Spleen (tissue), 11 donors: ENCODE measurements at regions not wholly inside any gene's neighbourhood (a gene's known extent, or its start where the extent isn't known, plus 50 kb on each side); places are given as distances from the start of the nearest gene placed in this dataset.
A peak's percentile ranks its signal among the peaks of the same experiment; 100 is the strongest.

Experiments
- DNase-seq: peaks from one replicate; pipeline ENCODE4 v3.0.0-alpha.2; 2020
- H3K27ac ChIP-seq, 8 donors: fragments of 200-600 bp; sonication (generic) in 7 of 8; 1 replicate in 4 of 8; 2 replicates in 4 of 8; pipeline versions ENCODE4 v1.5.0 to v1.8.0; 2016 to 2021; ENCODE audit warnings: inconsistent platforms in 4 of 8, mild to moderate bottlenecking in 4 of 8, moderate library complexity in 1 of 8
- H3K27me3 ChIP-seq, 7 donors: fragments of 200-600 bp; sonication (generic) in 6 of 7; replicated peaks in 1 of 7; 1 replicate in 4 of 7; 2 replicates in 3 of 7; pipeline versions ENCODE4 v1.5.0 to v1.8.0; 2016 to 2021; ENCODE audit warnings: inconsistent platforms in 3 of 7, mild to moderate bottlenecking in 1 of 7
- H3K36me3 ChIP-seq, 6 donors: fragments of 200-600 bp; sonication (generic) in 5 of 6; 1 replicate in 4 of 6; 2 replicates in 2 of 6; pipeline versions ENCODE4 v1.5.0 to v1.8.0; 2016 to 2021; ENCODE audit warnings: inconsistent platforms in 2 of 6
- H3K4me1 ChIP-seq, 6 donors: fragments of 200-600 bp; sonication (generic) in 5 of 6; 1 replicate in 3 of 6; 2 replicates in 3 of 6; pipeline versions ENCODE4 v1.5.0 to v1.8.0; 2016 to 2021; ENCODE audit warnings: inconsistent platforms in 3 of 6
- H3K4me3 ChIP-seq, 8 donors: fragments of 200-600 bp; sonication (generic) in 7 of 8; 1 replicate in 4 of 8; 2 replicates in 4 of 8; pipeline versions ENCODE4 v1.5.0 to v1.8.0; 2016 to 2021; ENCODE audit warnings: inconsistent platforms in 4 of 8, mild to moderate bottlenecking in 4 of 8, moderate library complexity in 2 of 8
- H3K9me3 ChIP-seq, 8 donors: fragments of 200-600 bp; sonication (generic) in 7 of 8; 1 replicate in 4 of 8; 2 replicates in 4 of 8; pipeline versions ENCODE4 v1.5.0 to v1.8.0; 2016 to 2021; ENCODE audit warnings: inconsistent platforms in 4 of 8
- CTCF ChIP-seq, 11 experiments: fragments of 200-600 bp in 7 of 11; fragments of 450-650 bp in 4 of 11; sonication (generic) in 4 of 11; IDR thresholded peaks in 8 of 11; conservative IDR thresholded peaks in 3 of 11; 1 replicate in 7 of 11; 2 replicates in 4 of 11; pipeline versions ENCODE4 v1.4.0 to v1.8.0; 2016 to 2021; ENCODE audit warnings: antibody characterized with exemption in 11 of 11, inconsistent platforms in 4 of 11, mild to moderate bottlenecking in 1 of 11
- POLR2A ChIP-seq, 3 donors: fragments of 450-650 bp; IDR thresholded peaks; one replicate each; pipeline ENCODE4 v1.5.1; 2017; ENCODE audit warnings: antibody characterized with exemption in 3 of 3, mild to moderate bottlenecking in 1 of 3
- POLR2AphosphoS5 ChIP-seq, 3 donors: sonication (generic); formaldehyde crosslinking; IDR thresholded peaks; one replicate each; pipeline ENCODE4 v1.5.1; 2017; ENCODE audit warnings: antibody characterized with exemption in 3 of 3
- WGBS, 5 donors: extraction: QIAGEN DNeasy Blood & Tissue Kit in 3 of 5; methylation state at CpG; one replicate each; pipeline versions ENCODE4 v1.1.5 to v1.1.7; 2013 to 2018; 5-methylcytosine and 5-hydroxymethylcytosine counted together
- intact Hi-C: fragments of 100-400 bp; cut with DNase I; formaldehyde crosslinking; loops from one replicate; pipeline ENCODE4 v1.15.0; 2023; ENCODE audit warnings: low total_unique reads
- donor health status: healthy with polysubstance abuse.
- donor health status: DM: no; HTN: no; CAD: no; lungs with moderate emphysema.
- donor health status: DM: no; HTN: no; CAD: no.
- donor health status: Bipolar disorder and iron deficiency.
- donor health status: healthy.
- donor health status: DM: no; HTN: no; CAD: no.
- donor health status: DM: yes; HTN: yes; CAD: no.

- Histone ChIP-seq H3K27ac (no peak overlapping the region), H3K4me1 (no peaks in the 10 kb centered on the region), H3K4me3 (no peak overlapping the region), H3K9me3 (no peaks in the 10 kb centered on the region), H3K27me3 (peaks cover 0 to 5% (median 0%) of the 10 kb centered on the region in 7 donors), H3K36me3 (no peaks in the 10 kb centered on the region)
- intact Hi-C loops: loop anchor here (10.0 kb wide), 1 partner anchor 230 kb away; no protein-coding TSS in a partner anchor
- WGBS, 5 donors: 70 to 100% (median 82%) methylated on average over 4 to 6 of the region's 6 CpGs
- TF ChIP-seq POLR2AphosphoS5 (IDR thresholded peaks at IDR 0.05) (no peak), CTCF (IDR thresholded peaks at IDR 0.05 in 8 of 11, conservative IDR thresholded peaks at IDR 0.05 in 3 of 11) (no peak), POLR2A (IDR thresholded peaks at IDR 0.05) (no peak)
- no peak for DNase-seq
Observed at GRCh38 chr20:22455259-22455658, 129.1 kb downstream of the FOXA2 start.

GRCh38 chr20:22453244-22454080, 130.9 kb downstream of the FOXA2 start:
- Histone ChIP-seq H3K36me3 (no peaks in the 10 kb centered on the region), H3K27me3 (peaks cover 0 to 5% (median 0%) of the 10 kb centered on the region in 7 donors), H3K4me3 (no peak overlapping the region), H3K9me3 (no peaks in the 10 kb centered on the region), H3K27ac (no peak overlapping the region), H3K4me1 (no peaks in the 10 kb centered on the region)
- DNase-seq: no peak
- 76 to 83% (median 77%) methylated on average over 12 of the region's 12 CpGs for WGBS, 5 donors
- intact Hi-C loops: loop anchor here (10.0 kb wide), 1 partner anchor 231 kb away; no protein-coding TSS in a partner anchor
- TF ChIP-seq POLR2AphosphoS5 (IDR thresholded peaks at IDR 0.05) (no peak), CTCF (IDR thresholded peaks at IDR 0.05 in 8 of 11, conservative IDR thresholded peaks at IDR 0.05 in 3 of 11) (peak in 6 of 11 experiments; percentile 20 to 56 (median 44)), POLR2A (IDR thresholded peaks at IDR 0.05) (no peak)

DNA sequence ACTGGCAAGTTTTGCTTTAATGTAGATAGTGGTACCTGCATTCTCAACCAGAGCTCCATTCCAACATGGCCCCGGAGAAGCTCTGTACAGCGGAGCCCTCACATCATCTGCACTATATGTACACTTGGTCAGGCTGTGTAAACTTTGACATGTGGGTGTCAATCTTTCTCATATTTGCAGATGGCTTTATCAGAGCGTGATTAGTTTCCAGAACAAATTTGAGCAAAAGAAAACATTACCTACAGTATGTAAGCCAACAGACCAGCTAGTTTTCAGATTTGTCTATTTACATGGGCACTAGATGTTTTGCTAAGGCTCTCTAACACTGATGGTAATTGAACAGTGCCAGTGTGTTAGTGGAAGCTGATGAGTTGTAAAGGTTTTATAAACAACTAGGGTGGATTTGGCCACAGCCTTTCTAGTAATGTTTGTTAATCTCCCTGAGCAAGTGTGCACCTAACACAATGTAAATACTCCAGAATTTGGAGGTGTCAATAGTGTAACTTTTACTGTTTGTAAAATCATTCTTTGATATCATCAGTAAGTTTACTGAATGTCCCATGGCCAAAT, 131.8 kb downstream of the FOXA2 start:
- H3K27ac ChIP-seq: no peak overlapping the region
- H3K9me3 ChIP-seq: no peaks in the 10 kb centered on the region
- TF ChIP-seq CTCF (IDR thresholded peaks at IDR 0.05 in 8 of 11, conservative IDR thresholded peaks at IDR 0.05 in 3 of 11): no peak
- TF ChIP-seq POLR2AphosphoS5 (IDR thresholded peaks at IDR 0.05): no peak
- no peak for TF ChIP-seq POLR2A (IDR thresholded peaks at IDR 0.05)
- 93 to 96% (median 95%) methylated on average over 3 of the region's 3 CpGs for WGBS, 5 donors
- H3K36me3 ChIP-seq: no peaks in the 10 kb centered on the region
- H3K27me3 ChIP-seq: peaks cover 0 to 5% (median 0%) of the 10 kb centered on the region in 7 donors
- intact Hi-C loops: loop anchor here (10.0 kb wide), 1 partner anchor 232 kb away; no protein-coding TSS in a partner anchor
- no peaks in the 10 kb centered on the region for H3K4me1 ChIP-seq
- DNase-seq: no peak
- no peak overlapping the region for H3K4me3 ChIP-seq

DNA sequence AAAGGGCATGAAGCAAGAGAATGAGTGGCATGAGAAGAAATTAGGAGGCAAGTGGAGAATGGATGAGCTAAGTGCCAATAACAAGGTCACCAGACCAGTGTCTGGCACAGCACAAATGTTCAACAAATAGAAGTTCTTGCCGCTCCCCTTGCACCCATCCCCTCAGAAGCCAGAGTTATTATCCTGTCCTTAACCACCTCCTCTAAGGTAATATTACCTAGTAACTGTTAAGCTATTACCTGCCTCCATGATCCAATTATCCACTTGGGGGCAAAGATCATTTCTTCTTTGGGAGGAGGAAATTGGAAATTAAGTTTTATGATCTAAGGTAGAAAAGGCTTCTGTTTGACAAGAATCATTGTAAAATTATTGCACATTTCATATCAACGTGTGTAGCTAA, 133.8 kb downstream of the FOXA2 start:
- Histone ChIP-seq H3K27me3 (peaks cover 0 to 5% (median 0%) of the 10 kb centered on the region in 7 donors), H3K36me3 (no peaks in the 10 kb centered on the region), H3K4me1 (no peaks in the 10 kb centered on the region), H3K9me3 (no peaks in the 10 kb centered on the region), H3K27ac (no peak overlapping the region), H3K4me3 (no peak overlapping the region)
- intact Hi-C loops: loop anchor here (10.0 kb wide), 1 partner anchor 234 kb away; no protein-coding TSS in a partner anchor
- no peak for TF ChIP-seq POLR2A (IDR thresholded peaks at IDR 0.05)
- TF ChIP-seq CTCF (IDR thresholded peaks at IDR 0.05 in 8 of 11, conservative IDR thresholded peaks at IDR 0.05 in 3 of 11): no peak
- TF ChIP-seq POLR2AphosphoS5 (IDR thresholded peaks at IDR 0.05): no peak
- 77 to 92% (median 85%) methylated on average over 2 of the region's 2 CpGs for WGBS, 5 donors
- DNase-seq: no peak
